K562 (cell line): ENCODE measurements at regions not wholly inside any gene's neighbourhood (a gene's known extent, or its start where the extent isn't known, plus 50 kb on each side); places are given as distances from the start of the nearest gene placed in this dataset.
A peak's percentile ranks its signal among the peaks of the same experiment; 100 is the strongest.

Source experiments
- ATAC-seq: fragments of 200-7000 bp; cut with Tn5 transposase; 3 replicates; pipeline ENCODE4 v1.9.1; 2020; ENCODE audit warnings: moderate library complexity
- BruUV-seq: library from RNA; stranded (reverse); fragments of 400-500 nt; replicated peaks from 2 replicates; lab custom pipeline; 2021; lab: Mats Ljungman, UMichigan
- CTCF ChIA-PET: fragments of 300-600 bp; formaldehyde crosslinking; extraction: SDS; loops from one replicate; lab custom pipeline; 2021; ENCODE audit warnings: low intra/inter-chr PET ratio; lab: Yijun Ruan, JAX
- POLR2A ChIA-PET: fragments of 300-600, 350-650 bp; sonication (Branson Sonifier 250); formaldehyde crosslinking; extraction: SDS; loops from one replicate; lab custom pipeline; 2021; ENCODE audit warnings: antibody characterized with exemption, inconsistent platforms; lab: Yijun Ruan, JAX
- DNase-seq, 4 experiments: peaks; one replicate each; pipeline versions ENCODE4 v3.0.0 to v3.0.0-alpha.2; 2011 to 2018; ENCODE audit warnings: low spot score in 3 of 4, mixed read lengths in 3 of 4; ENCODE audit errors: extremely low read depth in 1 of 4
- FAIRE-seq: peaks from 2 replicates; lab custom pipeline; 2011; peaks lifted over from hg19 to GRCh38; lab: Jason Lieb, UNC
- H2AFZ ChIP-seq: 2 replicates; pipeline ENCODE4 v1.6.0; 2011; ENCODE audit warnings: low read depth, low read length, control low read depth, inconsistent platforms
- H3K27ac ChIP-seq: fragments of 200-600 bp; 3 replicates; pipeline ENCODE4 v1.8.0; 2011; ENCODE audit warnings: low read depth, mild to moderate bottlenecking, control low read depth, inconsistent platforms, low read length, moderate library complexity, mixed read lengths; ENCODE audit errors: extremely low read depth
- H3K27me3 ChIP-seq, 2 experiments: fragments of 300-600 bp in 1 of 2; 2 replicates in 1 of 2; 3 replicates in 1 of 2; pipeline versions ENCODE4 v1.6.0 to v1.8.0; 2011; ENCODE audit warnings: inconsistent platforms in 2 of 2, low read length in 2 of 2, mild to moderate bottlenecking in 1 of 2, mixed read lengths in 1 of 2, moderate library complexity in 1 of 2; ENCODE audit not compliant: control insufficient read depth in 2 of 2, insufficient read depth in 2 of 2
- H3K36me3 ChIP-seq: fragments of 300-600 bp; 3 replicates; pipeline ENCODE4 v1.8.0; 2011; ENCODE audit warnings: mild to moderate bottlenecking, low read length, inconsistent platforms; ENCODE audit not compliant: control insufficient read depth, insufficient read depth
- H3K4me1 ChIP-seq, 2 experiments: fragments of 200-600 bp in 1 of 2; replicated peaks in 1 of 2; 2 replicates in 1 of 2; 3 replicates in 1 of 2; pipeline versions ENCODE4 v1.5.1 to v1.8.0; 2011; ENCODE audit warnings: inconsistent platforms in 2 of 2, low read length in 2 of 2, mild to moderate bottlenecking in 1 of 2, mixed read lengths in 1 of 2, moderate library complexity in 1 of 2; ENCODE audit not compliant: control insufficient read depth in 2 of 2, insufficient read depth in 2 of 2
- H3K4me2 ChIP-seq: 2 replicates; pipeline ENCODE4 v1.6.1; 2011; ENCODE audit warnings: low read length, control low read depth, inconsistent platforms, mixed read lengths; ENCODE audit not compliant: insufficient read depth
- H3K4me3 ChIP-seq: fragments of 200-600 bp; sonication (generic), shearing (Covaris generic); 2 replicates; pipeline ENCODE4 v1.5.1; 2016; ENCODE audit warnings: control low read depth, inconsistent platforms
- H3K79me2 ChIP-seq: fragments of 200-600 bp; 3 replicates; pipeline ENCODE4 v1.8.0; 2011; ENCODE audit warnings: low read length, inconsistent platforms; ENCODE audit not compliant: control insufficient read depth, insufficient read depth
- H3K9ac ChIP-seq, 2 experiments: 2 replicates each; pipeline versions ENCODE4 v1.6.0 to v1.6.1; 2011; ENCODE audit warnings: low read depth in 2 of 2, low read length in 2 of 2, control low read depth in 1 of 2, inconsistent platforms in 1 of 2, mild to moderate bottlenecking in 1 of 2, mixed read lengths in 1 of 2; ENCODE audit not compliant: insufficient read depth in 1 of 2
- H3K9me1 ChIP-seq: one replicate; pipeline ENCODE4 v1.6.0; 2011; ENCODE audit warnings: inconsistent platforms, mild to moderate bottlenecking, low read length, moderate library complexity; ENCODE audit not compliant: control insufficient read depth, insufficient read depth
- H3K9me3 ChIP-seq: replicated peaks from 2 replicates; pipeline ENCODE4 v1.5.1; 2011; ENCODE audit warnings: low read depth, low read length, inconsistent platforms; ENCODE audit not compliant: control insufficient read depth, insufficient read depth
- H4K20me1 ChIP-seq: replicated peaks from 2 replicates; pipeline ENCODE4 v1.6.1; 2011; ENCODE audit warnings: low read length, inconsistent platforms, mixed read lengths; ENCODE audit not compliant: control insufficient read depth, insufficient read depth
- BCOR ChIP-seq: fragments of 450-650 bp; IDR thresholded peaks from 2 replicates; pipeline ENCODE4 v1.6.1; 2016
- CEBPB ChIP-seq: fragments of 450-650 bp; IDR thresholded peaks from 2 replicates; pipeline ENCODE4 v1.6.1; 2016; ENCODE audit warnings: missing genetic modification characterization, missing compliant biosample characterization
- CEBPG ChIP-seq, 3 experiments: fragments of 200-800 bp in 1 of 3; sonication (Bioruptor generic) in 1 of 3; sonication (generic) in 1 of 3; formaldehyde crosslinking in 1 of 3; IDR thresholded peaks in 2 of 3; conservative IDR thresholded peaks in 1 of 3; 2 replicates each; pipeline versions ENCODE4 v1.6.1 to v1.8.0; 2016 to 2022; ENCODE audit warnings: missing compliant biosample characterization in 2 of 3, missing genetic modification characterization in 2 of 3, mild to moderate bottlenecking in 1 of 3, missing genetic modification reagents in 1 of 3
- CHD1 ChIP-seq: fragments of 200-600 bp; sonication (generic); IDR thresholded peaks from one replicate; pipeline ENCODE4 v1.6.1; 2012; ENCODE audit warnings: mild to moderate bottlenecking, moderate library complexity, low read length, inconsistent platforms
- ERF ChIP-seq: fragments of 450-650 bp; formaldehyde crosslinking; IDR thresholded peaks from 2 replicates; pipeline ENCODE4 v1.4.0; 2020; ENCODE audit warnings: mild to moderate bottlenecking, mixed read lengths
- GATAD2A ChIP-seq: fragments of 450-650 bp; IDR thresholded peaks from 2 replicates; pipeline ENCODE4 v1.6.1; 2017
- THAP7 ChIP-seq: fragments of 250-450 bp; sonication (Bioruptor Pico); IDR thresholded peaks from 2 replicates; pipeline ENCODE4 v1.5.0; 2021
- ZFP36 ChIP-seq: fragments of 150-350 bp; IDR thresholded peaks from 2 replicates; pipeline ENCODE4 v1.6.1; 2018; ENCODE audit warnings: low read length, low read depth; ENCODE audit not compliant: partially characterized antibody
- ZHX1 ChIP-seq: fragments of 150-350 bp; conservative IDR thresholded peaks from 2 replicates; pipeline ENCODE4 v1.6.1; 2014; ENCODE audit warnings: low read length
- ZNF780A ChIP-seq: fragments of 250-450 bp; sonication (Bioruptor Pico); IDR thresholded peaks from 2 replicates; pipeline ENCODE4 v1.5.0; 2021; ENCODE audit warnings: mild to moderate bottlenecking
- WGBS: fragments of 100-300 bp; shearing (Covaris generic); methylation state at CpG from one replicate; pipeline ENCODE4 v1.1.6; 2016; ENCODE audit warnings: low coverage, mixed read lengths; ENCODE audit not compliant: insufficient coverage; ENCODE audit errors: missing lambda C conversion rate; 5-methylcytosine and 5-hydroxymethylcytosine counted together
- in situ Hi-C: fragments of 300-500 bp; cut with MboI; formaldehyde crosslinking; loops from 4 replicates; pipeline ENCODE4 v1.15.0; 2018; ENCODE audit warnings: inconsistent platforms, mixed read lengths
- intact Hi-C: fragments of 100-400 bp; cut with micrococcal nuclease; formaldehyde crosslinking; loops from 2 replicates; pipeline ENCODE4 v1.14.2; 2022

GRCh38 chr6:40176152-40176551 lies 241.9 kb upstream of the MOCS1 start (continued):
- TF ChIP-seq CHD1 (no peak), THAP7 (no peak), GATAD2A (no peak), ZNF780A (CRISPR knock-in tag) (no peak), ZHX1 (no peak)

GRCh38 chr6:40172272-40172671 lies 238.0 kb upstream of the MOCS1 start:
- Histone ChIP-seq H3K4me1 (no peaks in the 10 kb centered on the region; a peak in 1 of 5 replicates), H3K79me2 (no peaks in the 10 kb centered on the region), H3K4me2 (no peak overlapping the region), H3K9me1 (no peaks in the 10 kb centered on the region), H3K36me3 (no peaks in the 10 kb centered on the region), H2AFZ (no peak overlapping the region)
- intact Hi-C loops: no loop called here
- BruUV-seq: no TSS peak
- in situ Hi-C loops: no loop called here
- peak; percentile 33 for TF ChIP-seq ZFP36
- no peak for TF ChIP-seq CEBPG (CRISPR knock-in tag; IDR thresholded peaks at IDR 0.05)
- peak in 1 of 2 experiments; percentile 50; a peak in 2 of 4 replicates for TF ChIP-seq CEBPG (tag; conservative IDR thresholded peaks at IDR 0.05 in 1 of 2, IDR thresholded peaks at IDR 0.05 in 1 of 2)
- TF ChIP-seq BCOR: no peak
- no peak for TF ChIP-seq ERF (CRISPR knock-in tag)
- TF ChIP-seq CEBPB: peak; percentile 61; the same call in 1 of the 2 replicates
- TF ChIP-seq, all 486 proteins: peak for 3
- WGBS: 11% methylated on average over 3 of the region's 3 CpGs
- Histone ChIP-seq H3K9me3 (no peaks in the 10 kb centered on the region), H3K9ac (no peak overlapping the region), H3K27ac (no peak overlapping the region), H3K27me3 (no peaks in the 10 kb centered on the region), H3K4me3 (no peak overlapping the region), H4K20me1 (no peaks in the 10 kb centered on the region)
- ChIA-PET POLR2A (no interaction called here), CTCF (no interaction called here)
- FAIRE-seq (no peak), ATAC-seq (no peak), DNase-seq (no peak)
